PC-3 (cell line): ENCODE measurements at regions not wholly inside any gene's neighbourhood (a gene's known extent, or its start where the extent isn't known, plus 50 kb on each side); places are given as distances from the start of the nearest gene placed in this dataset.

Experiments
- ATAC-seq: fragments of 200-7000 bp; cut with Tn5 transposase; 2 replicates; pipeline ENCODE4 v1.9.1; 2020; ENCODE audit warnings: mild to moderate bottlenecking, moderate library complexity
- BruUV-seq: library from RNA; stranded (reverse); fragments of 400-500 nt; replicated peaks from 2 replicates; lab custom pipeline; 2021; lab: Mats Ljungman, UMichigan
- CTCF ChIA-PET: fragments of 300-600 bp; sonication (Branson Sonifier 250); formaldehyde crosslinking; loops from one replicate; lab custom pipeline; 2022; ENCODE audit warnings: antibody characterized with exemption; lab: Charles Lee
- POLR2A ChIA-PET: fragments of 300-600 bp; sonication (Branson Sonifier 250); formaldehyde crosslinking; loops from one replicate; lab custom pipeline; 2022; ENCODE audit warnings: antibody characterized with exemption; ENCODE audit not compliant: unreplicated experiment; lab: Charles Lee
- DNase-seq: peaks from one replicate; pipeline ENCODE4 v3.0.0-alpha.2; 2015
- H2AFZ ChIP-seq: fragments of 300-600 bp; sonication (generic); 2 replicates; pipeline ENCODE4 v1.6.0; 2016; ENCODE audit warnings: antibody characterized with exemption, low read length
- H3F3A ChIP-seq: fragments of 300-600 bp; sonication (generic); one replicate; pipeline ENCODE4 v1.6.0; 2017; ENCODE audit warnings: antibody characterized with exemption, low read length, control low read depth, mild to moderate bottlenecking; ENCODE audit not compliant: unreplicated experiment
- H3K27ac ChIP-seq: fragments of 300-600 bp; sonication (generic); 2 replicates; pipeline ENCODE4 v1.5.1; 2016; ENCODE audit warnings: mild to moderate bottlenecking, low read length
- H3K27me3 ChIP-seq: fragments of 300-600 bp; sonication (generic); 2 replicates; pipeline ENCODE4 v1.6.1; 2016; ENCODE audit warnings: low read length, mixed read lengths
- H3K36me3 ChIP-seq: fragments of 300-600 bp; sonication (generic); 2 replicates; pipeline ENCODE4 v1.6.1; 2016; ENCODE audit warnings: low read depth, mixed run types, low read length, mixed read lengths
- H3K4me1 ChIP-seq: fragments of 300-600 bp; sonication (generic); 2 replicates; pipeline ENCODE4 v1.5.1; 2016; ENCODE audit warnings: low read length; ENCODE audit not compliant: insufficient read depth
- H3K4me2 ChIP-seq: fragments of 300-600 bp; sonication (generic); 2 replicates; pipeline ENCODE4 v1.6.0; 2016; ENCODE audit warnings: low read length
- H3K4me3 ChIP-seq: fragments of 300-600 bp; sonication (generic); 2 replicates; pipeline ENCODE4 v1.5.1; 2016; ENCODE audit warnings: mild to moderate bottlenecking, low read length, mixed read lengths
- H3K79me2 ChIP-seq: fragments of 300-600 bp; sonication (generic); 2 replicates; pipeline ENCODE4 v1.6.1; 2017; ENCODE audit warnings: low read length, mixed read lengths
- H3K9ac ChIP-seq: fragments of 300-600 bp; sonication (generic); 2 replicates; pipeline ENCODE4 v1.6.0; 2016; ENCODE audit warnings: mild to moderate bottlenecking, low read length
- H3K9me2 ChIP-seq: fragments of 300-600 bp; sonication (generic); replicated peaks from 2 replicates; pipeline ENCODE4 v1.6.1; 2016; ENCODE audit warnings: mixed run types, low read length, mixed read lengths
- H3K9me3 ChIP-seq: fragments of 300-600 bp; sonication (generic); 2 replicates; pipeline ENCODE4 v1.6.1; 2016; ENCODE audit warnings: low read length, mixed read lengths
- H4K20me1 ChIP-seq: fragments of 300-600 bp; sonication (generic); 2 replicates; pipeline ENCODE4 v1.6.1; 2016; ENCODE audit warnings: low read length, mixed read lengths
- EZH2 ChIP-seq: fragments of 300-600 bp; sonication (generic); IDR thresholded peaks from one replicate; pipeline ENCODE4 v1.6.1; 2017; ENCODE audit warnings: antibody characterized with exemption, mild to moderate bottlenecking, low read length; ENCODE audit not compliant: unreplicated experiment
- EZH2phosphoT487 ChIP-seq: fragments of 300-600 bp; sonication (generic); IDR thresholded peaks from 2 replicates; pipeline ENCODE4 v1.6.1; 2018; ENCODE audit warnings: mild to moderate bottlenecking, antibody characterized with exemption, low read length, borderline replicate concordance
- intact Hi-C: fragments of 100-400 bp; cut with micrococcal nuclease; formaldehyde crosslinking; loops from 2 replicates; pipeline ENCODE4 v1.9.0; 2023
- TF ChIP-seq, protein P1 (sequence below): fragments of 300-600 bp; sonication (generic); conservative IDR thresholded peaks from 2 replicates; pipeline ENCODE4 v1.5.1; 2017; ENCODE audit warnings: antibody characterized with exemption, low read depth, mild to moderate bottlenecking, low read length

GRCh38 chr5:179497636-179498340 is 52.6 kb upstream of the RUFY1 start:
- H3K4me2 ChIP-seq, result no peak overlapping the region
- TF ChIP-seq EZH2phosphoT487 (no peak), EZH2 (no peak)
- TF ChIP-seq, protein P1, sequence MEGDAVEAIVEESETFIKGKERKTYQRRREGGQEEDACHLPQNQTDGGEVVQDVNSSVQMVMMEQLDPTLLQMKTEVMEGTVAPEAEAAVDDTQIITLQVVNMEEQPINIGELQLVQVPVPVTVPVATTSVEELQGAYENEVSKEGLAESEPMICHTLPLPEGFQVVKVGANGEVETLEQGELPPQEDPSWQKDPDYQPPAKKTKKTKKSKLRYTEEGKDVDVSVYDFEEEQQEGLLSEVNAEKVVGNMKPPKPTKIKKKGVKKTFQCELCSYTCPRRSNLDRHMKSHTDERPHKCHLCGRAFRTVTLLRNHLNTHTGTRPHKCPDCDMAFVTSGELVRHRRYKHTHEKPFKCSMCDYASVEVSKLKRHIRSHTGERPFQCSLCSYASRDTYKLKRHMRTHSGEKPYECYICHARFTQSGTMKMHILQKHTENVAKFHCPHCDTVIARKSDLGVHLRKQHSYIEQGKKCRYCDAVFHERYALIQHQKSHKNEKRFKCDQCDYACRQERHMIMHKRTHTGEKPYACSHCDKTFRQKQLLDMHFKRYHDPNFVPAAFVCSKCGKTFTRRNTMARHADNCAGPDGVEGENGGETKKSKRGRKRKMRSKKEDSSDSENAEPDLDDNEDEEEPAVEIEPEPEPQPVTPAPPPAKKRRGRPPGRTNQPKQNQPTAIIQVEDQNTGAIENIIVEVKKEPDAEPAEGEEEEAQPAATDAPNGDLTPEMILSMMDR, result no peak
- no peaks in the 10 kb centered on the region for H3K4me1 ChIP-seq
- H3K4me3 ChIP-seq, result no peak overlapping the region
- H2AFZ ChIP-seq, result no peak overlapping the region
- BruUV-seq, result no TSS peak
- H3K79me2 ChIP-seq, result no peaks in the 10 kb centered on the region
- H3K27me3 ChIP-seq, result no peaks in the 10 kb centered on the region
- intact Hi-C loops, result no loop called here
- H3K9me3 ChIP-seq, result no peaks in the 10 kb centered on the region
- H3K9me2 ChIP-seq, result no peaks in the 10 kb centered on the region
- H4K20me1 ChIP-seq, result no peaks in the 10 kb centered on the region
- H3K27ac ChIP-seq, result no peak overlapping the region
- DNase-seq, result no peak
- no peaks in the 10 kb centered on the region for H3F3A ChIP-seq
- POLR2A ChIA-PET, result no interaction called here
- H3K36me3 ChIP-seq, result no peaks in the 10 kb centered on the region
- no peak for ATAC-seq
- CTCF ChIA-PET, result no interaction called here
- no peak overlapping the region for H3K9ac ChIP-seq

DNA sequence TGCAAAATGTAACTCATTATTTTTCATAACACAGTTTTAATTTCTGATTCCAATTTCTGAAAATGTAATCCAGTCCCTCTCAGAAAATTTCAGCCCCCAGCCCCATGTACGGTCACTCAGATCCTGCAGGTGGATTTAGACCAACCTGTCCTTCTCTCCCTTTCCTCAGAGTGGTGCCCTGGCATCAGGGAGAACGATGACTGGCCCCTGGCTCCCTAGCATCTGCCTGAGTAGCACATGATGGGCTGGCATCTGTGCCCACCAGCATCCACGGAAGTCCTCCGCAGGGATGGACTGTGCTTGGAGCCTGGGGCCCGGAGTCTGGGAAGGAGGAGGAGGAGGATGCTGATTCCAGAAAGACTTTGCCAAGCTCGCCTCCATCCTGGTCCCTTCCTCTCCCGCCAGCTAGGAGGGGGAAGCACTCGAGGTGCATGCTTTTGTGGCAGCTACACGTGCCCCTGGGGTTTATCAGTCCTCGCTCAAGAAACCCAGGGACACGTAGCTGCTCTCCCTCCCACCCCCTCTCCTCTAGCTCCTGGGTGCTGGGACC is 54.4 kb upstream of the RUFY1 start:
- H3K4me1 ChIP-seq, result no peaks in the 10 kb centered on the region
- no peaks in the 10 kb centered on the region for H3K9me2 ChIP-seq
- H4K20me1 ChIP-seq, result no peaks in the 10 kb centered on the region
- no TSS peak for BruUV-seq
- H3K9ac ChIP-seq, result no peak overlapping the region
- no peaks in the 10 kb centered on the region for H3K27me3 ChIP-seq
- no peak overlapping the region for H3K27ac ChIP-seq
- H3K4me2 ChIP-seq, result no peak overlapping the region
- intact Hi-C loops, result no loop called here
- H2AFZ ChIP-seq, result no peak overlapping the region
- POLR2A ChIA-PET, result no interaction called here
- H3K9me3 ChIP-seq, result no peaks in the 10 kb centered on the region
- no peaks in the 10 kb centered on the region for H3K36me3 ChIP-seq
- CTCF ChIA-PET, result no interaction called here
- ATAC-seq, result peak; percentile 75
- no peaks in the 10 kb centered on the region for H3K79me2 ChIP-seq
- H3F3A ChIP-seq, result no peaks in the 10 kb centered on the region
- no peak overlapping the region for H3K4me3 ChIP-seq
- peak; percentile 7 for DNase-seq
- TF ChIP-seq, protein P1, result peak; percentile 25
- TF ChIP-seq EZH2, result no peak
